Kidney tubule cell (primary cell): ENCODE measurements at regions not wholly inside any gene's neighbourhood (a gene's known extent, or its start where the extent isn't known, plus 50 kb on each side); places are given as distances from the start of the nearest gene placed in this dataset.

ENCODE experiments used
- DNase-seq: peaks from one replicate; pipeline ENCODE4 v3.0.0-alpha.2; 2018; ENCODE audit warnings: low spot score

DNA sequence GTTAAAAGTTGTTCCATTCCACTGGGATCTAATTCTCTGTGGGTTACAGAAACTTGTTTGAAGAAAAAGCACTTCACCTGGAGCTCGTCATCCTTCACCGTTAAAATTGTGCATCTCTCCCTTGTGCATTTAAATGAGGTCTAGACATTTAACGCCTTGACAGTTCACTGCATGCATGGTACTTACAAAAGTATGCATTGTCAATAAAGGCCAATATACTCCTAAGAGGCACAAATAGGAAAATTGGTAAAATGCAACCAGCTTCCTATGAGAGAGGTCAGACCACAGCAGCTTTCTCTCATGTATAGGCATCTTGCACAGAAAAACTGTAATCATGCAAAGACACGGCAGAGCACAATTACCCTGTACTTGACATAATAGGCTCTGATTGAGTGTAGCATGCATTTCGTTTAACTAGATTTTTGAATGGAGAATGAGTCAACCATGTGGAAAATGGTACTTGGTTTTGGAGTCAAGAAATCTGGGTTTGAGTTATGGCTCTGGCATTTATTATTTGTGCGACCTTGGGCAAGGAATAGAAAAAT lies 378.5 kb downstream of the RFPL4B start:
- no peak for DNase-seq

DNA sequence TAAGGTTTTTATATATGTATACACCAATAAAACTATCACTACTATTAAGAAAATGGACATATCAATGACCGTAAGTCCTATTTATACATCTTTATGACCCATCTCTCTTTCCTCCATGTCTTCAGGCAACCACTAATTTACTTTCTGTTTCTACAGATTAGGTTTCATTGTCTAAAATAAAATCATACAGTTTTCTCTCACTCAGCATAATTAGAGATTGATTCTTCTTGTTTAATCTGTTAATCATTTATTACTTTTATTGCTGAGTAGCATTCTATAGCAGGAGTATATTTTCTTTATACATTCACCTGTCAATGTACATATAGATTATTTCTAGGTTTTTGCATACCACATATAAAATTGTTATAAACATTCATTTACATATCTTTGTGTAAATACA lies 388.0 kb downstream of the RFPL4B start:
- no peak for DNase-seq

GRCh38 chr6:112739766-112740165 lies 392.6 kb downstream of the RFPL4B start:
- DNase-seq, result no peak

DNA sequence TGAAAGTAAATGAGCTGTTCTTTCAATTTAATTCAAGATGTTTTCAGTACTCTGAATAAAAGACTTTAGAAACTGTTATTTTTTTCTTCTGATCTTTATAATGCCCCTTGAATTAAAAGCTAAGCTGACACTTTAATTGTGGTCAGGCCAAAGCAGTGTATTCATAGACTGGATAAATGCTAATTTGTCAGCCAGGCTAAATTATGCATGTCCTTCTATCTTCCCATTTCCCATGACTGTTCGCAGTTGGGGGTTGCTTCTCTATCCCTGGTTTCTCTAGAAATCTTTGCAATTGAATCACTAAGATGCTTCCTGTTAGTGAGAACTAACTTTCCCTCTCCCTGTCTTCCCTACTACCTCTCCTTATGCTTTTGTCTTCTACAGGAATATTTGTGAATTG lies 396.2 kb downstream of the RFPL4B start:
- DNase-seq, result no peak

DNA sequence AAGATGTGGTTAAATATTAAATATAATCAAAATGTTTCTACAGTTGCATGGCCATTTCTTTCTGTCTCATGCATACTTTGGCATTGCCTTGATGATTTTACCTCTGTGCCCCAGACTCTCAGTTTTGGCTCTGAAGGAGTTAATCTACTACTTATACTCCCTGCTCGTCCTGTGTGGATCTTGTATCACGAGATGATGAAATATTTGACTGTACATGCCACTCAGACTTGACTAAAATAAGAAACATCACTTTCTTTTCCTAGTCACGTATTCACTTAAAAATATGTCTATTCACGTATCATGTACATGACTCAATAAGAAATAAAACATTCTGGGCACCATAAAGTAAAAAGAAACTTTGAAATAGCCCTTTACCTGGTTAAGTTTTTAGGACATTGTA lies 397.7 kb downstream of the RFPL4B start:
- DNase-seq, result no peak

- DNase-seq, result no peak
Observed at GRCh38 chr6:112745765-112746164, 398.6 kb downstream of the RFPL4B start.

- no peak for DNase-seq
Observed at GRCh38 chr6:112749673-112750072, 402.5 kb downstream of the RFPL4B start.

DNA sequence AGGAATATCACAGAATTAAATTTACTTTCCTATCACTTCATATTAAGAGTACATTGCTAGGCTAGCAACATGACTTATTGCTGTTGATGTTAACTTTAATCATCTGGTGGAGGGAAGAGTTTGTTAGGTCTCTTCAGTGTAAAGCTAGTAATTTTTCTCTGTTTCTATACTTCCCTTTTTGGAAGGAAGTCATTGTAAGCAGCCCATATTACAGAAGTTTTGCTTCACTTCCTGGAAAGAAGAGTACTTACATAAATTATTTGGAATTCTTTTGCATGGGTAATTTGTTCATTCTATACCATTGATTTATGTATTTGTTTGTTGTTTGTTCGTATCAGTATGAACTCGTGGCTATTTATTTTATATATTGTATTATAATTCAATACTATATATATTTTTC lies 405.2 kb downstream of the RFPL4B start:
- no peak for DNase-seq

DNA sequence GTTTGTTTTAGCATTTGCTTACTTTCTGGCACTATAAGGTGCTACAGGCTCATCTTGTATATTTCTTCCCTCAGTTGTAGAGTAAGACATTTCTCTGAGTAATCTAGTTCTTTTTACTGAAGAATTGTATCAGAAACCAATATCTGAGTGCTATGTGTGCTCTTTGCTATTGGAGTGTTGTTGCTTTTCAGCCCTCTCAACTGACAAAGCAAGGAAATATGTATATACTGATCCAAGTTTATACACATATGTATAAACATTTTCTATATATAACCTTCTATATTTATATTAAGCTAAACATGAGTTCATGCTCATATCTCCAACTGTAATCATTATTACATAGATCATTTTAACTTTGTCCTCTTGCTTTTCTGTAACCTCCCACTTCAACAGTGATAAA lies 405.7 kb downstream of the RFPL4B start:
- DNase-seq, result no peak

GRCh38 chr6:112760831-112761230 lies 413.7 kb downstream of the RFPL4B start:
- DNase-seq, result peak; percentile 77

DNA sequence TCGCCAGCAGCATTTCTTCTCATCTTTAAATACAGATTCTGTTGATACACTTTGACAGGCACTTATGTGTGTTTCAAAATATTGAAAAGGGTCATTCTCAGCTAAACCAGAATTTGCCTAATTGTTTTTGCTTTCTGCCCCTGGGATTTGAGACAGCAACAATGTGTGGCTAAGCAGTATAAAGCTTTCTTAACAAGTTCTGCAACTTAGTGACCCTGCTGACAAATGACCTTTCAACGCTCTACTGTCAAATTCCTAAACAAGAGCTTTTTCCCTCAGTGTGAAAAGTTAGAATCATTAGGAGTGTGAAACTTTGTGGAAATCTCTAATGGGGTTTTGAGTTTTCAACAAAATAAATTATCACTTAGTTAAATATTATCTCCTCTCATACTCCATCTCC lies 414.6 kb downstream of the RFPL4B start:
- DNase-seq, result no peak

GRCh38 chr6:112764377-112764776 lies 417.2 kb downstream of the RFPL4B start:
- DNase-seq, result no peak

- peak; percentile 63 for DNase-seq
Observed at GRCh38 chr6:112770308-112770707, 423.2 kb downstream of the RFPL4B start.

DNA sequence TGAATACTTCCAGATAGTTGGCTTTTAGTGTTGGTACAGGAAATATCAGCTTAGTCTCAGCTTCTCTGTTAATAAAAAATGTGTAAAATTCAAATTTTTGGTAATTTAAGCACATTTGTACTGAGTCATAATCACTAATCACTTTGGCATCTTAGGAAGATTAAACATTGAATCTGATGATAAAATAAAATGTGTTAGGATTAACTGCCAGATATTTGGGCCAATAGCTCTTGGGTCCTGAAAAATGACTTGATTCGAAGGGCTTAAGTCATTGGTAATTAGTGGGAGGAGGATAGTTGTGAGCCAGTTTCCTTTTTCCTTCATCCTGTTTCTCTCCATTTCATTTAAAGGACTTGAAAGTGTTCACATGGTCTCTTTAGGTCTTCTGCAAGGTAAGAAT lies 426.1 kb downstream of the RFPL4B start:
- peak; percentile 6 for DNase-seq

DNA sequence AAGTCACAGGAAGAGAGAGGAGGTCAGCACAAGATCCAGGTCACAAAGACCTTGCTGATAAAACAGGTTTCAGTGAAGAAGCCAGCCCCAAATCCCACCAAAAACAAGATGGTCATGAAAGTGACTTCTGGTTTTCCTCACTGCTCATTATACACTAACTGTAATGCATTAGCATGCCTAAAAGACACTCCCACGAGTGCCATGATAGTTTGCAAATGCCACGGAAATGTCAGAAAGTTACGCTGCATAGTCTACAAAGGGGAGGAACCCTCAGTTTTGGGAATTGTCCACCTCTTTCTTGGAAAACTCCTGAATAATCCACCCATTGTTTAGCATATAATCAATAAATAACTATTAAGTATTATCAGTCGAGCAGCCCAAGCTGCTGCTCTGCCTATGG lies 427.2 kb downstream of the RFPL4B start:
- DNase-seq, result no peak

DNA sequence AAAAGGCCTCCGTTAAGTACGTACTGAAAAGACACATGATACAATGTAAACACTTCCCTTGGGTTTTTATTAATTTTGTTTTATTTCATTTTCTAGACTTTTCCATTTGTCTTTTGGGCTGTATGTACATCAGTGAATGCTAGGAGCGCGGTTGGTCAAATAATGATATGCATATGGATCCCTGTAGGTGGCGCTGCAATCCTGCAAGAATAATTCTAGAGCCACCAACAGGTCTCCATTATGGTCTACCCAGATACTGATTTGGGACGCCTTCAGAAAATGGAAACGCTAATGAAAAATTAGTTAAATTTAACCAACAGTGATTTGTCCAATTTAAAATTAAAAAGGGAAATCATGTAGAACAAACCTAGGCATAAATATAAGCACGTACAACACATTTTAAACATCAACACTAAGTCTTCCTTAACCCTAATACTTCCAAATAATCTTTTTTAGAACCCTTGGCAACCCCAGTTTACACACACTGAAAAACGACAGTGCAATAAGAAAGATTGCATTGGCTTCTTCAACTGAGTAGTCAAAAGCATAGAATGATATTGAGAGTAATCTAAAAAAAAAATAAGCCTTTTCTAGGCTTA lies 433.5 kb downstream of the RFPL4B start:
- DNase-seq, result peak; percentile 75

GRCh38 chr6:112781241-112781640 lies 434.1 kb downstream of the RFPL4B start:
- DNase-seq, result no peak

DNA sequence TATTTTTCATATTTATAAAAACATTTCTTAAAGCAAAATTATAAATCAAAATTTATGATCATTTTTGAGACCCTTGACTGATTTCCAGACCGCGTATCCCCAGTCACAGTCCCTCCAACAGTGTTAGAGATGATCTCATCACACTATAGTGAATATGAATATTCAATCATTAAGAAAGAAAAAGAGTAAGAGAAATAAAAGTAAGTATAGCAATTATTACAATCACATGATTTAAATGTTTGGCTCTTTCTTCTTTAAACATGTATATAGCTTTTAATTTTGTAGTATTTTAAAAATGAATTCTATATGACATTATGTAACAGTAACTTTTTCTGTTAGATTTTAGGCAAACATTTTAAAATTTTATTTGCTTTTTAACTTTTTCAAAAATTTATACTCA lies 438.3 kb downstream of the RFPL4B start:
- DNase-seq, result no peak

DNA sequence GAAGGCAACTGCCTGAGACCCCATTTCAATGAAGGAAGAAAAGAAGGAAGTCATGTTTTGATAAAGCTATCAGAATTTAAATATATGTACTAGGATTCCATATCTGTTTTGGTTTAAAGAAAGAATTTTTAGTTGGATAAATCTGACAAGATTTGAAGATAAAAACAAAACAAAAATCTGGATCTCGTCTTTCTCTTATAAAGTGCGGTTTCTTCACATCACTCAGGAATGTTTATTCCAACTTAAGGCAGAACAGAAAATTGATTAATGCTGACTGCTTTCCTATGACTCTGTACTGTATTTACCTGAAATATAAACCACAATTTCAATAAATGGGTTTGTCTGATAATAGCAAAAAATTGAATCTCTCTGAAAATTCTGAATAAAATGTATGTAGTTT lies 439.7 kb downstream of the RFPL4B start:
- DNase-seq, result no peak

DNA sequence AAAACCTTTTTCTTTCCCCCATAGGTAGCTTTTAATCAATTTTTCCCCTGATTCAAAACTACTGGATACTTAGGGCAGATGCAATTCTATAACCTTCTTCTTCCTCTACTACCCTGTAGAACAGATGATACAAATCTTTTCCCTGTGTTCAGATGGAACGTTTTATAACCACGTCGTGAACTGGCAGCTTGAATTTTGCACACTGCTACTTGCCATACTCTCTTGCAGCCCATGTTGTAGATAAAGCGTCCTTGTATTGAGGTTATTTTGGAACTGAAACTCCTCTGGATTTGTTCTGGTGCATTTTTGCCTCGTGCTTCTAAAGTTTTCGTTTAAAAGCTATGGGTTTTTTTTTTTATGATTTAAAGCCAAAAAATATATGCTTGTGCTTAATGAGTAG lies 440.2 kb downstream of the RFPL4B start:
- no peak for DNase-seq

GRCh38 chr6:112795316-112795715 lies 448.2 kb downstream of the RFPL4B start:
- DNase-seq, result no peak

- DNase-seq, result no peak
Observed at GRCh38 chr6:112796712-112797111, 449.6 kb downstream of the RFPL4B start.

- DNase-seq, result no peak
Observed at GRCh38 chr6:112799889-112800288, 452.8 kb downstream of the RFPL4B start.

DNA sequence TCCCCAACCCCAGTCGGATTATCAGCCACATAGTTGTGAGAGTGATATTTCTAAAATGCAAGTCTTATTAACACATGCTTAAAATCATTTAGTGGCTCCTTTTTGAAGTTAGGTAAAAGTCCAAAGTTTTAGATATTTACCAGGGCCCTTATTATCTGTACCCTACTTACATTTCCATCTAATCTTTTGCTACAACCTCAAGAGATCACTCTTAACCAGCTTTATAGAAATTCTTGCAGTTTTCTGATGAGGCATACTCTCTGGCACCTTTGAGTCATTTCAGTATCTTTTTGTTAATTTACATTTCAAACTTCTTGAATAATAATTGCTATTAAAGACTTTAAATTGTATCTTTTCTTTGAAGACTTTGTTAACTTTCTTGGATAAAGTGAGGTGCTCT lies 453.3 kb downstream of the RFPL4B start:
- DNase-seq, result no peak

DNA sequence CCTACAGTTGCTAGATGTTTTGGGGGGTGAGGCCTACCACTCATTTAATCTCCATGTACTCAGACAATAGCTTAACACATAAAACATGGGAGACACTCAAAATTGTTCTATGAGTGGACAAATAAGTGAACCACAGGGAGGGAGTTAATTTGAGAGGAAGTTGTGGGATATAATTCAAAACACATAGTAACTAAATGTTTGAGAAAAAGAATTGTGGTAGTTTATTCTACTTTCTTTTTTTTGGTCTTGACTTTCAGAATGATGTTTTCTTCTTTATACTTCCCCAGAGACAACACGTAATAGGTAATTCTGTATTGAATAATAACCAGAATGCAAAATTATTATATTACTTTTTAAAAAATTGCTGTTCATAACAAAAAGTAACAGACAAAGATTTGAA lies 453.8 kb downstream of the RFPL4B start:
- no peak for DNase-seq
